Endothelial cell of hepatic sinusoid (primary cell): ENCODE measurements at regions not wholly inside any gene's neighbourhood (a gene's known extent, or its start where the extent isn't known, plus 50 kb on each side); places are given as distances from the start of the nearest gene placed in this dataset.
"Not testable (repeated sequence)": the region's sequence is repeated elsewhere in the genome, so short reads cannot be mapped to it uniquely, and the experiment has no call there.

Experiments used
- in situ Hi-C: cut with HindIII; loops from 2 replicates; pipeline ENCODE4 v1.10.0; 2017; ENCODE audit warnings: low sequenced_read_pairs

DNA sequence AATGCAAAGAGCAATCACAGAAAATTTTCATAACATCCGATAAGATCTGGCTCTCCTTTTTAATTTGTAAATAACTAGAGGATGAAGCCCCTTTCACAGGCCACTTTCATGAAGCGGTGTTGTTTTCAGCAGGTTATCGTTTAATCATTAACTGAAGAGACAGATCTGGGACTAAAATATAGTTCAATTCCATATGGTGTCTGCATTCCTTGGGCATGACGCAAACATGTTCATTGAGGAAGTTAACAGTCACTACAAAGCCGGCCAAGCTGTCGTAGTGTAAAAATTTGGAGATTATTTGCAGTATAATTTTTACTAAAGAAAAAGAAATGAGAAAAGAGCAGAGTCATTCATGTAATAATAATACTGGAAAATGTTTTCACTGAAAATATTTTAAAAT is 565.2 kb upstream of the ADAMTS5 start:
- in situ Hi-C loops = no loop called here

DNA sequence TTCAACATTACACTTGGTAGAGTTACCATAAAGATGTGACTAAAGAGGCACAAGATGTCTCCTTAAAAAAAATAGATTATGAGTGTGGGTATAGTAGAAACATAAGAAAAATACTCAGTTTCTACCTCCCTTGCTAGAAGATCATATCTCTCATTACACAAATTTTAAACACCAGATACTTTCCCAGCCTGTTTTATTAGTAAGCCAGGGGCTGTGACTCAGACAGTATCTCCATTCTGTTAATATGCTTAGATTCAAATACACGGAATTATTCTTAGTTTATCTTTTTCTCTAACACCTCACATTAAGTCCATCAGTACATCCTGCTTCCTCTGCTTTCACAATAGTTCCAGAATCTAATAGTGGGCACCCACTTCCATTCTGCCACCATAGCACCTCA is 561.8 kb upstream of the ADAMTS5 start:
- in situ Hi-C loops = no loop called here

DNA sequence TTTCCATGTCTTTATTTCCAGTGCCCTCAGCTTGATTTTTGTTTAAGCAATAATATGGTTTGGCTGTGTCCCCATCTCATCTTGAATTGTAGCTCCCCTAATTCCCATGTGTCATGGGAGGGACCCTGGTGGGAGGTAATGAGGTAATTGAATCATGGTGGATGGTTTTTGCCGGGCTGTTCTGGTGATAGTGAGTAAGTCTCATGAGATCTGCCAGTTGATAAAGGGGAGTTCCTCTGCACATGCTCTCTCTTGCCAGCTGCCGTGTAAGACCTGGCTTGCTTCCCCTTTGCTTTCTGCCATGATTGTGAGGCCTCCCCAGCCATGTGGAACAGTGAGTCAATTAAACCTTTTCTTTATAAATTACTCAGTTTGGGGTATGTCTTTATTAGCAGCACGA is 559.6 kb upstream of the ADAMTS5 start:
- in situ Hi-C loops = no loop called here

DNA sequence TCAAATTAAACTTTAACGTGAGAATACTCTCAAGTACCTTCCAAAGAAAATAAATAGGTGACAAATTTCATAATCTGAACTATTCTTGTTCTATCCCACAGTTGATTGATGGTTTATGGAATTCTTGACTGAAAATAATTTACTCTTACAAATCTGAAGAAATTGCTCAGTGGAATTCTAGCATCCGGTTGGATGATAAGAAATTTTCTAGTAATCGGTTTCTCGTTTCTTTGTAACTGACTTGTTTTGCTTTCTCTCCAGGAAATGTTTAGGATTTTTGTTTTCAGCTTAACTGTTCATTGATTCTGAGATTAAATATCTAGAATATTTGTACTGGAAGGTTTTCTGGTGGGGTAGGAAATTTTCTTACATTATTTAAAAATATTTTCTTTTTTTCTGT is 558.9 kb upstream of the ADAMTS5 start:
- in situ Hi-C loops = no loop called here

DNA sequence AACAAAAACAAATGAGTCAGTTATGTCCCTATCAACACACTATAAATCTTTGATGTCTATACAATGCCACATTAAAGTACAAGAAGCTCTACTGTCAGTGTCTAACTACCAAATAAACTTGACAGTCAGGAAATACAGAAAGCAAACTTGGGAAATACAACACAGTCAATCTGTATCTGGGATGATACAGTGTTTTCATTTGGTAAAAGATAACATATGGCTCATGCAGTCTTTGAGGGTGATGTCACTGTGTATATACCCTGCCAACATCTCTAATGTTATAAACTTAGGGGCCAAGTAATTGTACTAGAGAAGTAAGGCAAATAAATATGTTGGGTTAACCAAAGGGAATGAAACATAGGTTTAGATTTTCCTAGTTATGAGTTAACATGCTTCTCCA is 552.5 kb upstream of the ADAMTS5 start:
- in situ Hi-C loops = no loop called here

DNA sequence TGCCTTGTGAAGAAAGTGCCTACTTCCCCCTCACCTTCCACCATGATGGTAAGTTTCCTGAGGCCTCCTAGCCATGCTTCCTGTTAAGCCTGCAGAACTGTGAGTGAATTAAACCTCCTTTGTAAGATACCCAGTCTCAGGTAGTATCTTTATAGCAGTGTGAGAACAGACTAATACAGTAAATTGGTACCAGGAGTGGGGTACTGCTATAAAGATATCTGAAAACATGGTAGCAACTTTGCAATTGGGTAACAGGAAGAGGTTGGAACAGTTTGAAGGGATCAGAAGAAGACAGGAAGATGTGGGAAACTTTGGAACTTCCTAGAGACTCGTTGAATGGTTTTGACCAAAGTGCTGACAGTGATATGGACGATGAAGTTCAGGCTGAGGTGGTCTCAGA is 550.3 kb upstream of the ADAMTS5 start:
- in situ Hi-C loops = not testable (repeated sequence)

DNA sequence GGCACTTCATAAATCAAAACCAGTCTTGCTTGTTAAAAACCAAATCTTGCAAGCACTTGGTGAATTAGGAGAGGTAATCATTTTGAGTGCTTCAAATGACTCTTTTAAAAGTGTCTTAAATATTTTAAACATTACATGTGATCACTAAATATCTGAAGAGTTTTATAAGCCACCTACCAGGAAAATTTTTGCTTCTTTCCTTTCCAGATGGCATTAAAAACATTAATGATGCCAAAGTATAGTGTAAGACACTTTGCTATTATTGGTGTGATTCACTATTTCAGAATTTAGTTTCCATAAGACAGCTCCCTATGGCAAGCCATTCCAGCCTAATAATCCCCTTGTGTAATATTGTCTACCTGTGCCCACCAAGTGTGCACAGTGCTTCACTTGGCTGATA is 548.8 kb upstream of the ADAMTS5 start:
- in situ Hi-C loops = no loop called here

DNA sequence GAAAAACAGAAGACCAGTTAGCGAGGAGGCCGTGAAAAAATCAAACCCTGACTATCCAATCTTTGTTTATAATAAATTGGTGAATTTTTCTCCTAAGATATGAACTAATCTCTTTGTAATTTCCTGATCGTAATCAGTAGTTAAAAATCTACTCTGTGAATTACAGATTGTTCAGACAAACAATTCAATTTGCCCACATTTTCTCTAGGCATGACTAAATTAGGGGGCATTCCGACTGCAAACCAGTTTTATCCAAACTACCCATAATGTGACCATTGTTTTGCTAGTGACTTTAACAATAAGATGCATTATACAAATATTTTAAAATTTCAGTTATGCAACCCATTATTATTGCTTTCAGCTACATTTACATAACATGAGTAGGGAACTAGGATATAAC is 546.9 kb upstream of the ADAMTS5 start:
- in situ Hi-C loops = no loop called here

DNA sequence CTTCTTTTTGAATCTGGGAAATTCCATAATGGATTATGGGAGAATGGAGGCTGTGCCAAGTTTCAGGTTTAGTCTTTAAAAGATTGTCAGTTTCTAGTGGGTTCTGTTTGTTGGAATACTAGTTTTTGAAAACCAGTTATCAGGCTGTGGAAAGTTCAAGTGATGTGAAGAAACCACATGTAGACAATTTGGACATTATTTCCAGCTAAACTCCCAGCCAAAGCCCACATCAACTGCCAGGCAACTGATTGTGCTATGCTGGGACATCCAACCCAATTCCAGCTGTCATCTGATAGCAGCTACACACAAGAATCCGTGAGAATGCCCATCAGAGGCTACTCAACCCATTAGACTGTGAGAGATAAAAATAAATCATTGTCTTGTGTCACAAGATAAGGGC is 546.1 kb upstream of the ADAMTS5 start:
- in situ Hi-C loops = no loop called here

DNA sequence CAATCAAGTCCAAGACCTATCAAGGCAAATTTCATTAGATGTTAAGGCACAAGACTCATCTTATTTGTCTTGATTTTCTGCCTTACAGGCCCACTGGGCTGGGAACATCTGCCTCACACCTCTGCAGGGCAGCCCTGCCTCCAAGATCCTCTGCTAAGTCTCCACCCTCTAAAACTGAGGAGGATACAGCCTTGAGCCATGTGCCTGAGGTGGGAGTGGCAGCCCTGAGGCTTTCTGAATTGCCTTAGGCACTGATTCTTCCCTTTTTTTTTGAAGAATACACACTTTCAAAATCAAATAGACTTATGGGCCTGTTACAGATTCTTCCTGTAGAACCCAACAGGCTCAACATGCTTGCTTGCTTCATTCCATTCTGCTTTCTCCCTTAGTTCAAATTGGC is 544.3 kb upstream of the ADAMTS5 start:
- in situ Hi-C loops = no loop called here

DNA sequence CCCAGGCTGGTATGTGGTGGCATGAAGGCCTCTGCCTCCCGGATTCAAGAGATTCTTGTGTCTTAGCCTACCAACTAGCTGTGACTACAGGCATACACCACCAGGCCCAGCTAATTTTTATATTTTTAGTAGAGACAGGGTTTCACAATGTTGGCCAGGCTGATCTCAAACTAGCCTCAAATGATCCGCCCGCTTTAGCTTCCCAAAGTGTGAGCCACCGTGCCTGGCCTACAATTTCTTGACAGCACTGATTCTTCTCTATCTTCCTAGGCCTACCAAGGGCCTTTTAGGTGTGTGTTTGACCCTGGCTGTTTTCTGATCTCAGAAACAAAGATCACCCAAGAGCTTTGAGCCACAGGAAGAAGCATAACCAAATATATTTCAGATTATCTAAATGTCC is 540.8 kb upstream of the ADAMTS5 start:
- in situ Hi-C loops = no loop called here

DNA sequence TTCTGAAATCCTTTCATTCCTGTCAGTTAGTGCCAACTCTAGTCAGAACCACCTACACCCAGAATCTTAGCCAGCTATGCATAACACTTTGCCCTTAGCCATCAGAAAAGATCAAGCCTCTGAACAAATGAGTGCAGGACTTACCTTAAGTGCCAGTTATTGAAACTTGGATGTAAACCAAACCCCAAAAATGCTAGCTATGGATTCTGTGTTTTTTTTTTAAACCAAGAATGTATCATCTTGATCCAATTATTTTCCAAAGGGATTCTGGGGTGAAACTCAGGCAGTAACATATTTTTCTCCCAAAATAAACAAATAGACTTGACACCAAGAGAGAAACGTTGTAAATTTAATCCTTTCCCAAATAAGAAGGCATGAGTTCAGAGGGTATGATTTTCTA is 538.6 kb upstream of the ADAMTS5 start:
- in situ Hi-C loops = no loop called here

DNA sequence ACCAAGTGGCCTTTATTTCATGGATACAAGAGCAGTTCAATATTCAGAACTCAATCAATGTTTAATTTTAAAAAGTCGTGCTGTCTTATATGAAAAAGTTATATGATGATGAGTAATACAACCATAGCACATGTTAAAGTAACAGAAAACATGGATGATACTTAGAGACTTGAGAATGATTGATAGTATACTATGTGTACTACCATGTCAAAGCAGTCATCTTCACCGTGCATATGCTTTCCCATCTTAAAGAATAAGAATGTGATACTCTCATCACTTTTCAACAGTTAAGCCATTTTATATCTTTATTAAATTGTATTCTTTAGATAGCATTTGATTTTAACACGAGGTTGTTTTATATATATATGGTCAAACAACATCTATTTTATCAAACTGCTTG is 535.9 kb upstream of the ADAMTS5 start:
- in situ Hi-C loops = no loop called here

DNA sequence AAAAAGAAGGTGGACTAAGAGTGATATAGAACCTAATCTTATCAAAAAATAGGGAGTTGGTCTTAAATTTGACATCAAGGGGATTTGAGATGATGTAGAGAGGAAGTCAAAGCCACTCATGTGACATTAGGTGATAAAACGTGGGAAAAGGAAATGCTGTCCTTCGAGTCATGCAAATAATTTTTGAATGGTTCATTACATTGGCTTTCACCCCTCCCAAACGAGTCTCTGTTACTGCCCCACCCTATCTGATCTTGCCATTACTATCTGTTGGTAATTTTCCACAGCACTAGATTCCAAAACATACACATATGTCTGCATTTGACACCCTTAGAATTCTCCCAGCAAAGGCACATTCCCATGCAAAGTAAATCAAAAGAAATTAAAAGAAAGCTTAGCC is 531.1 kb upstream of the ADAMTS5 start:
- in situ Hi-C loops = no loop called here

DNA sequence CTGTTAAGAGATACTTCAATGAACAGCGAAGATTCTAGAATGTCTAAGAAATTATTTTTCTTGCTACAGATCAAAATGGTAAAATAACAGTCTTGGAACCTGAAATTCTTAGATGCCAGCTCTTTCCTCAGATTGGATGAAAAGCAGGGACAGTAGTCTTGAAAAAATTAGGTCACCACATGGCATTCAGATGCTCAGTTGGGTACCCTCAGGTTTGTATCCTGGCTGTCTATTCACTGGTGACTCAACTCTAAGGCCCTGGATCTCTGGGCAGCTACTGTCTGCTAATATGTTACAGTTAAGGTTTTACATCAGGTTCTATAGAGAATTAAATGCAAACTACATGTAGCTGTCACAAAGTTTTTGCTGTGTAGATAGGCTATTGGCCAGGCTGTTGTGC is 528.9 kb upstream of the ADAMTS5 start:
- in situ Hi-C loops = no loop called here

DNA sequence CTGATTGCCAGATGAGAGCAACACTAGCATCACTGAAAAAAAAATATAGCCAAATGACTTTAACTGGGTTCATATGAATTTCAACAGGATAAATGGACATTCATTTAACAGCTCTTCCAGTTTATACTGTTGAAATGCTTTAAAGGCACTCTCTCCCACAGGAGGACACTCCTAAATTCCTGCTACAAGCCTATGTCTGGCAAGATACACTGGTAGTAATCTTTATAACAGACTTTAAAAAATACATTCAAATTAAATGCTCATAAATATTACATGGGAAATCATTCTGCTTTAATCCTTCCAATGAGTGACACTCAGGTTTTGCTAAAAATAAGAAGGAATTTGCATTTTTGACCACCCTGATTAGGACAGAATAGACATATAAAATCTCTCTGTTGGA is 526.7 kb upstream of the ADAMTS5 start:
- in situ Hi-C loops = no loop called here

DNA sequence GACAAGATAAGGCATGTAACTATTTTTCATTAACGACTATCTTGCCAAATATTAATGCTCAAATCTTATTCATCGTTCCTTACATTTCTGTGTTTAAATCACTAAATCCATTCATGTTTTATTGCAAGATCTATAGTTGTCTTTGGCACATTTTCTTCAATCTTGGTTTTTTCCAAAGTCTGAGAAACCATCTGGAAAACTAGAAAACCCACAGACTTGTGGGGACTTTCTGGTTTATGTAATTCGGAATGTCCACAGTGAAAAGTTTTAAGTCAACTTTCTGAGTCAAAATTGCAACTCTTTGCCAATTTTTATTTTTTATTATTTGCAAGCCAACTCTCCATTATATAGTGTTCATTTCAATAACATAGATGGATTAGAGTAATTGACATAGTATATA is 520.8 kb upstream of the ADAMTS5 start:
- in situ Hi-C loops = no loop called here

DNA sequence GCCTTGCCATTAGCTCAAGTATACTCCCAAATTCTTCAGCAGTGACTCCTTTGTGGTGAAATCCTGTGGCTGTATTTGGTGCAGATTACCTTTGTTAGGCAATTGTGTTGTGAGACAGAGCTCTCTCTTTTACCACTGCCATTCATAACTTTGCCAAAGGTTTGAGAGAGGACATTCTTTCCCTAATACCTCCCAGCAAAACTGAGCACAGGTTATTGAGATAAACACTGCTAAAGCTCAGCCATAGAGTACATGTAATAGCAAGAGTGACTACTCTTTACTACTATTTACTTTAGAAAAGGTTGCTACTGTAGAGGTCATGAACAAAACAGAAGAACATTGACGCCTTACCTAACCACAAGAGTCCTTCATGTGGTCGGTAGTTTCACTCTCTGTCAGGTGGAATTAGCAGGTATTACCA is 514.0 kb upstream of the ADAMTS5 start:
- in situ Hi-C loops = no loop called here

DNA sequence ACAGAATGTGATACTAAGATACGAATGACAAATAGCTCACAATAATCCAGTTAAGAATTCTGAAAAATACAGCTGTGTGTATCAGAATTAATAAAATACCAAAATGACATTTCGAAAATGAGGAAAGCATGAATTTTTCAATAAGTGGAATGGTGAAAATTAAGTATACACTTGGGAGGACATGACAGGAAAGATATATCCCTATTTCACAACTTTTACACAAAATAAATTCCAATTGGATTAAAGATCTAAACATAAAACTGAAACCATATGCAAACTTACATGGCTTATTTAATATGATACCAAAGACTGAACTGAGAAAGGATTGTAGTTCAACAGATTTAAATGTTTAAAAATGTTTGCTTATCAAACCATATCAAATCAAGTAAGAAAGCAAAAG is 510.4 kb upstream of the ADAMTS5 start:
- in situ Hi-C loops = no loop called here

DNA sequence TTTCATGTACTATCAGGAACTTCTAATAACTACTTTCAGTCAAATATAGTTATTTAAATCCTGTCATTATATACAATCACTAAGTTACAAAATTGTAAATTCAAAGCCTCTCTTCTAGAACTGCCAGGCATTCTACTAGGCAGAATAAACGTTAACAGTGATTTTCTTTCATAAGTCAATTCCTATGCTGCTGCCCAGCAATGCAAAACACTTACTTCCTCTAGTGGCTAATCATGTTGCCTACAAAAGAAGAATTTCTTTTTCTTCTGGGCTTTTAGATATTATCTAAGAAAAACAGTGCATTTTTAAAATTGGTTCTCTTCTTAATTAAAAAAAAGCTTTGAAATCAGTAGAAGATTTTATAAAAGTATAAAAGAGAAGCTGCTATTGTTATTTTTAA is 509.8 kb upstream of the ADAMTS5 start:
- in situ Hi-C loops = no loop called here

DNA sequence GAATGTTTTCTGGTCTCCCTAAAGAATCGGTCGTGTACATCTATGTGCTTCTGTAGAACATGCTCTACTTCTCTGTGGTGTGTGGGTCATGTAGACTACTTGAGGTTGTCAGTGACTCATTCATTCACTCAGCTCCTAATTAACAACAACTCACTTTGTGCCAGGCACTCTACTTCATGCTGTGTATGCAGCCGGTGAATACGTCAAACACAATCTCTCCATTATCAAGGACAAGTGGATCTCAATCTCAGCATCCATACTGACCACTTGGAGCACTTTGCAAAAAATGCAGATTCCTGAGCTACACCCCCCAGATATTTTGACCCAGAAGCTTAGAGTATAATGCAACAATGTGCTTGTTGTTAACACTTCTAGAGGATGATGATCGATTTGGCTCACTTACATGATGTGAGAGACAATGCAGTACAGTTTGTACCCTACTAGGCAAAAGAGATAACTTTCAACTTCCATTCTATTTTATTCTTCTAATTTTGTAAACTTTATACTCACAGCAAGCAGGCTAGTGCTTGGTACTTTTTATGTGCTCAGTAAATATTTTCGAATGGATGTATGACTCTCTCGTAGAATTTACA is 508.6 kb upstream of the ADAMTS5 start:
- in situ Hi-C loops = no loop called here

DNA sequence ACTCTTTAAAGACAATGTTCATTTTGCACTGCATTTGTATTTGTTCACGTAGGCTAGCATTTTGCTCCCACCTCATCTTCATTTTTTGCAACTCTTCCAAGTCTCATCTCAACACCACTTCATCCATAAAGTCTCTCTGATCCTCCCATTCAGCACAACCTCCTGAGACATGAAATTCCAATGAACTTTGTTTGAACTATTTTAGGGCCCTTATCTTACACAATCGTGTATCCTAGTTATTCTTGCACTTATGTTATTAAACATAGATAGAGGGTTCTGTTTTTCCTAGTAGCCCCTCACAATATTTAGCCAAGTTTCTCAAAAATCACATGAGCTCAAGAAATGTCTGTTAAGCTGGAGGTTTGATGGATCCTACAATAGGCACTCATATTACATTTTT is 500.5 kb upstream of the ADAMTS5 start:
- in situ Hi-C loops = no loop called here

DNA sequence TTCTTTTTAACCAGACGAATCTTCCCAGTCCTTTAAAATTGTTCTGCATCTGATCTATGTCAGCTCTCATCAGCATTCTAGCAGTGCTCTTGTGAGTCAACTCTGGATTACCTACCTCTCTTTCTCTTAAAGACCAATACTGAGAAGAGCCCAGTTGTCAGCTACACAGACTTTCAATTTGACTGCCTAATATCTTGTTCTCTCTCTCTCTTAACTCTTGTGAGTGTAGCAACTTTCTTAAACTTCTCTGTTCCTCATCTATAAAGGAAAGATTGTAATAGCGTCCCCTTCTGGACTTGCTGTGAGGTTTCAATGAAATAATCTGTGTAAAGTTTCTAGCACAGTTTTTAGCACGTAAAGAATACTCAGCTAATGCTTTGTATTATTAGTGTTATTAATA is 499.3 kb upstream of the ADAMTS5 start:
- in situ Hi-C loops = no loop called here

DNA sequence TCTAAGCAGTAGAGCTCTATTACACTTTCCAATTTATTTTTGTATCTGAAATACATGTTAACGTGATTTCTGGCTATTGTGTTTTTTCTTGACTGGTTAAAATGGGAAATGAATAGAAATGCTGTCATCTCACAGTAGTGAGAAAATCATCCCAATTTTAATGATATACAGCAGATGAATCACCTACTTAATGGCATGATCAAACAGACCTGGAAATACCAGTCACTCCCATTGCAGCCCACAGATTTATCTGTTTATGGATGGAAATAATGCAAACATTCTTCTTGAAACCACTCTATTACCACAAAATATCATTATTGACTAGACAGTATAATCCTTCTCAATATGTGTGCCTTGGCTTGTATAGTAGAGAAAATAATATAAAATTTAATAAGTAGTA is 497.8 kb upstream of the ADAMTS5 start:
- in situ Hi-C loops = no loop called here
